Hepatocyte (in vitro differentiated cells): ENCODE measurements at regions not wholly inside any gene's neighbourhood (a gene's known extent, or its start where the extent isn't known, plus 50 kb on each side); places are given as distances from the start of the nearest gene placed in this dataset.

Source experiments
- DNase-seq: peaks from one replicate; pipeline ENCODE4 v3.0.0-alpha.2; 2016; ENCODE audit warnings: low spot score
- H2AFZ ChIP-seq: fragments of 200-600 bp; sonication (generic); 2 replicates; pipeline ENCODE4 v1.6.0; 2016; ENCODE audit warnings: antibody characterized with exemption, mild to moderate bottlenecking
- H3K27ac ChIP-seq: fragments of 200-600 bp; sonication (generic); 2 replicates; pipeline ENCODE4 v1.5.1; 2016; ENCODE audit warnings: mild to moderate bottlenecking
- H3K27me3 ChIP-seq: fragments of 200-600 bp; sonication (generic); 2 replicates; pipeline ENCODE4 v1.6.1; 2016
- H3K36me3 ChIP-seq: fragments of 200-600 bp; sonication (generic); replicated peaks from 2 replicates; pipeline ENCODE4 v1.5.1; 2016; ENCODE audit warnings: low read depth; ENCODE audit not compliant: insufficient read depth
- H3K4me1 ChIP-seq: fragments of 200-600 bp; sonication (generic); 2 replicates; pipeline ENCODE4 v1.5.1; 2016; ENCODE audit warnings: mild to moderate bottlenecking, moderate library complexity; ENCODE audit not compliant: insufficient read depth
- H3K4me2 ChIP-seq: fragments of 200-600 bp; sonication (generic); 2 replicates; pipeline ENCODE4 v1.6.0; 2016
- H3K4me3 ChIP-seq: fragments of 200-600 bp; sonication (generic); 2 replicates; pipeline ENCODE4 v1.5.1; 2016; ENCODE audit warnings: mild to moderate bottlenecking
- H3K79me2 ChIP-seq: fragments of 200-600 bp; sonication (generic); 2 replicates; pipeline ENCODE4 v1.6.0; 2017; ENCODE audit warnings: mild to moderate bottlenecking
- H3K9me2 ChIP-seq: fragments of 200-600 bp; sonication (generic); replicated peaks from 2 replicates; pipeline ENCODE4 v1.6.0; 2017; ENCODE audit warnings: mild to moderate bottlenecking; ENCODE audit not compliant: insufficient read depth
- H3K9me3 ChIP-seq: fragments of 200-600 bp; sonication (generic); 2 replicates; pipeline ENCODE4 v1.5.1; 2016; ENCODE audit warnings: low read depth, mild to moderate bottlenecking
- H4K20me1 ChIP-seq: fragments of 200-600 bp; sonication (generic); 2 replicates; pipeline ENCODE4 v1.6.0; 2016; ENCODE audit warnings: mild to moderate bottlenecking; ENCODE audit not compliant: insufficient read depth, poor library complexity, severe bottlenecking
- EZH2 ChIP-seq: fragments of 200-600 bp; sonication (generic); IDR thresholded peaks from 2 replicates; pipeline ENCODE4 v1.6.1; 2016; ENCODE audit warnings: antibody characterized with exemption, mild to moderate bottlenecking, borderline replicate concordance
- EZH2phosphoT487 ChIP-seq: fragments of 200-600 bp; sonication (generic); IDR thresholded peaks from one replicate; pipeline ENCODE4 v1.6.1; 2018; ENCODE audit warnings: antibody characterized with exemption, mild to moderate bottlenecking, low read depth, moderate library complexity; ENCODE audit not compliant: unreplicated experiment, severe bottlenecking
- WGBS: methylation state at CpG from one replicate; pipeline ENCODE4 v1.1.6; 2016; ENCODE audit warnings: low lambda C conversion rate; ENCODE audit errors: missing lambda C conversion rate; 5-methylcytosine and 5-hydroxymethylcytosine counted together
- TF ChIP-seq, protein P1 (sequence below): fragments of 200-600 bp; sonication (generic); IDR thresholded peaks from 2 replicates; pipeline ENCODE4 v1.5.1; 2016; ENCODE audit warnings: antibody characterized with exemption, mild to moderate bottlenecking; ENCODE audit not compliant: poor library complexity

DNA sequence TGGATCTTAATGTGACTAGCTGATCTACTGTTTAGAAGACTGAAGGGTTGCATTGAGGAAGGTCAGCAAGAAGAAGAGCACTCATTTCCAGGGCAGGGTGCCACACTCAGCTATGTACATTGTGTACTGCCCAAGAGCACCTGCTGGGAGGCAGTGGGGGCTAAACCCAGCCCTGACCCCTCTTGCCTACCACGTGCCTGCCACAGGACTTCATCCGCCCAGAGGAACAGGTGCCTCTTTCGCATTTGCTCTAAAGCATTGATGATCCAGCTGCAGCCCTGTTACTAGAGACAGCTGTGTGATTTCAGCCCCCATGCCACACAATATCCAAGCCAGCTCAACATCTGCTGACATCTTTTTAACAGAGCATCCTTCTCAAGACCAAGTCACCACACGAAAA is 341.8 kb downstream of the LMX1A start:
- DNase-seq = no peak
- no peak overlapping the region for H3K27ac ChIP-seq
- TF ChIP-seq EZH2phosphoT487 (no peak), EZH2 (no peak)
- TF ChIP-seq, protein P1, sequence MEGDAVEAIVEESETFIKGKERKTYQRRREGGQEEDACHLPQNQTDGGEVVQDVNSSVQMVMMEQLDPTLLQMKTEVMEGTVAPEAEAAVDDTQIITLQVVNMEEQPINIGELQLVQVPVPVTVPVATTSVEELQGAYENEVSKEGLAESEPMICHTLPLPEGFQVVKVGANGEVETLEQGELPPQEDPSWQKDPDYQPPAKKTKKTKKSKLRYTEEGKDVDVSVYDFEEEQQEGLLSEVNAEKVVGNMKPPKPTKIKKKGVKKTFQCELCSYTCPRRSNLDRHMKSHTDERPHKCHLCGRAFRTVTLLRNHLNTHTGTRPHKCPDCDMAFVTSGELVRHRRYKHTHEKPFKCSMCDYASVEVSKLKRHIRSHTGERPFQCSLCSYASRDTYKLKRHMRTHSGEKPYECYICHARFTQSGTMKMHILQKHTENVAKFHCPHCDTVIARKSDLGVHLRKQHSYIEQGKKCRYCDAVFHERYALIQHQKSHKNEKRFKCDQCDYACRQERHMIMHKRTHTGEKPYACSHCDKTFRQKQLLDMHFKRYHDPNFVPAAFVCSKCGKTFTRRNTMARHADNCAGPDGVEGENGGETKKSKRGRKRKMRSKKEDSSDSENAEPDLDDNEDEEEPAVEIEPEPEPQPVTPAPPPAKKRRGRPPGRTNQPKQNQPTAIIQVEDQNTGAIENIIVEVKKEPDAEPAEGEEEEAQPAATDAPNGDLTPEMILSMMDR = no peak
- no peaks in the 10 kb centered on the region for H3K36me3 ChIP-seq
- no peaks in the 10 kb centered on the region for H3K9me2 ChIP-seq
- H3K27me3 ChIP-seq = no peaks in the 10 kb centered on the region
- no peak overlapping the region for H3K4me3 ChIP-seq
- peaks cover 4% of the 10 kb centered on the region for H3K4me1 ChIP-seq
- H2AFZ ChIP-seq = no peak overlapping the region
- 85% methylated on average over 4 of the region's 4 CpGs for WGBS
- H4K20me1 ChIP-seq = no peaks in the 10 kb centered on the region
- H3K4me2 ChIP-seq = no peak overlapping the region
- no peaks in the 10 kb centered on the region for H3K79me2 ChIP-seq
- no peaks in the 10 kb centered on the region for H3K9me3 ChIP-seq

DNA sequence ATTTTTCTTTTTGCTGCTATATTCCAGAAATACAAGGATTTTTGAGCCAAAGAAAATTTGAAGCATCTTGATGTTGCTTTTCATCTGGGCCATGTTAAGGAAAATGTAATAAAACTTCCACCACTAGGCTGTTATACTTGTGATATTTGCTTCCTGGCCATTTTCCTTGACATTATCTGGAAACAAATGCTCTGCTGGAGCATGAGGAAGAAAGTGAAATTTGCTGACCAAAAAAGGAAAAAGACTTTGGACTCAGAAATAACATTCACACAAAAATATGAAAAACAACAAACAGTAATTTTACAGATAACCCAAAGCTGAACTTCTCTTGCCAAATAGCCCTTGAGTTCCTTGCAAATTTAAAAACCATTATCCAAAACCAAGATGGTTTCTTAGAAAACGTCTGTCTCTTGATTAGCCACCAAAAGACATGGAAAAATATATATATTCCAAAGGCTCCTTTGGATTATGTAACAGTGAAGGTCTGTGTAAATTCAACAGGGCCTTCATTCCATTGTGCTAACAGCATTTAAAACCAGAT is 344.5 kb downstream of the LMX1A start:
- no peak overlapping the region for H3K4me2 ChIP-seq

DNA sequence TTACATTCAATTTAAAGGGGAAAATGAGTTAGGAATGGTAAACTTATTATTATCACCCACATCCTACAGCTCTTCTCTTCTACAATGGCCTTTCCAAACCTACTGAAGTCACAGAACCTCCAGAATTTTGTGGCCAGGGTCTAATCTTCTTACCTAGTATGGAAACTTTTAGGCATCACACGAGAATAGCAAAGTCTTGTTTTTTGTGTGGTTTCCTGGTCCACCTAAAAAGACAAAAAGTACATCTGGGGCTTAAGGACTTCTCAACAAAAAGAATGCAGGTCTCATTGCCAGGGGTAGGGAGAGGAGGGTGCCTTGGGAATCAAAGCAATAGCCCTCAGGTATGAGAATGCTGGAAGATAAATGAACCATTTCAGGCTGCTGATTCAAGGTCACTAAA is 345.3 kb downstream of the LMX1A start:
- no peaks in the 10 kb centered on the region for H4K20me1 ChIP-seq
- no peaks in the 10 kb centered on the region for H3K79me2 ChIP-seq
- H3K36me3 ChIP-seq = no peaks in the 10 kb centered on the region
- WGBS = 86% methylated on average over 1 of the region's 1 CpG
- H3K4me3 ChIP-seq = no peak overlapping the region
- H3K27me3 ChIP-seq = peaks cover 6% of the 10 kb centered on the region
- no peak overlapping the region for H2AFZ ChIP-seq
- H3K9me2 ChIP-seq = no peaks in the 10 kb centered on the region
- H3K4me2 ChIP-seq = no peak overlapping the region
- no peak for TF ChIP-seq EZH2
- TF ChIP-seq EZH2phosphoT487 = no peak
- TF ChIP-seq, protein P1 = no peak
- H3K27ac ChIP-seq = no peak overlapping the region
- H3K4me1 ChIP-seq = peaks cover 4% of the 10 kb centered on the region
- DNase-seq = no peak
- H3K9me3 ChIP-seq = no peaks in the 10 kb centered on the region

More for the DNA sequence above, 344.5 kb downstream of the LMX1A start:
- Histone ChIP-seq H4K20me1 (no peaks in the 10 kb centered on the region), H3K4me1 (peaks cover 4% of the 10 kb centered on the region), H3K27me3 (peaks cover 6% of the 10 kb centered on the region), H2AFZ (no peak overlapping the region), H3K9me2 (no peaks in the 10 kb centered on the region), H3K4me3 (no peak overlapping the region), H3K79me2 (no peaks in the 10 kb centered on the region), H3K36me3 (no peaks in the 10 kb centered on the region), H3K27ac (no peak overlapping the region), H3K9me3 (no peaks in the 10 kb centered on the region)
- 44% methylated on average over 1 of the region's 1 CpG for WGBS
- TF ChIP-seq EZH2 (no peak), EZH2phosphoT487 (no peak)
- TF ChIP-seq, protein P1 = no peak
- no peak for DNase-seq
